PFSK-1 (cell line): ENCODE measurements at regions not wholly inside any gene's neighbourhood (a gene's known extent, or its start where the extent isn't known, plus 50 kb on each side); places are given as distances from the start of the nearest gene placed in this dataset.

Experiments
- FOXP2 ChIP-seq: optimal IDR thresholded peaks from 2 replicates; pipeline ENCODE3; 2011; ENCODE audit warnings: borderline replicate concordance, control low read depth, inconsistent platforms; ENCODE audit not compliant: insufficient read depth; ENCODE audit errors: extremely low read length, extremely low read depth
- TAF1 ChIP-seq: IDR thresholded peaks from 2 replicates; pipeline ENCODE4 v1.6.1; 2012; ENCODE audit warnings: low read length, control low read depth, borderline replicate concordance; ENCODE audit not compliant: insufficient read depth

GRCh38 chr4:157996061-157997028 is 176.5 kb downstream of the GASK1B start:
- TF ChIP-seq TAF1 (no peak), FOXP2 (no peak)
